ENCODE measurements at regions not wholly inside any gene's neighbourhood (a gene's known extent, or its start where the extent isn't known, plus 50 kb on each side); places are given as distances from the start of the nearest gene placed in this dataset.

GRCh38 chr6:48912503-48912902 lies 550.5 kb downstream of the MMUT start:
- DNase-seq (ENCODE audit: low spot score), result no peak
- POLR2A ChIA-PET (ENCODE audit: low non-redundant PET), result no interaction called here
- no peak for TF ChIP-seq CTCF (conservative IDR thresholded peaks at IDR 0.05; ENCODE audit: low read depth)
- no peak overlapping the region for H3K27ac ChIP-seq
- CTCF ChIA-PET, result no interaction called here

GRCh38 chr6:48904809-48905208 lies 558.2 kb downstream of the MMUT start:
- no peak for TF ChIP-seq CTCF (conservative IDR thresholded peaks at IDR 0.05; ENCODE audit: low read depth)
- ChIA-PET POLR2A (ENCODE audit: low non-redundant PET) (no interaction called here), CTCF (no interaction called here)
- no peak overlapping the region for H3K27ac ChIP-seq
- DNase-seq (ENCODE audit: low spot score), result no peak

DNA sequence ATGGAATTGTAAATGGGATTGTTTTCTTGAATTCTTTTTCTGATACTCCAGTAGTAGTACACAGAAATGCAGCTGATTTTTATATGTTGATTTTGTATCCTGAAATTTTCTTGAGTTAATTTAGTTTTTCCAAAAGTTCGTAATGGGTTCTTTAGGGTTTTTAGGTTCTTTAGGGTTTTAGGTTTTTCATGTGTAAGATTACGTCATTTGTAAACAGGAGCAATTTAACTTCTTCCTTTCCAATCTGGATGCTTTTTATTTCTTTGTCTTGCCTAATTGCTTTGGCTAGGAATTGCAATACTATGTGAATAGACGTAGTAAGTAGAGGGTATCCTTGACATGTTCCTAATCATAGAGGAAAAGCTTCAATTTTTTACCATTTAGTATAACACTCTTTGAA lies 568.6 kb downstream of the MMUT start:
- ChIA-PET POLR2A (ENCODE audit: low non-redundant PET) (no interaction called here), CTCF (no interaction called here)

DNA sequence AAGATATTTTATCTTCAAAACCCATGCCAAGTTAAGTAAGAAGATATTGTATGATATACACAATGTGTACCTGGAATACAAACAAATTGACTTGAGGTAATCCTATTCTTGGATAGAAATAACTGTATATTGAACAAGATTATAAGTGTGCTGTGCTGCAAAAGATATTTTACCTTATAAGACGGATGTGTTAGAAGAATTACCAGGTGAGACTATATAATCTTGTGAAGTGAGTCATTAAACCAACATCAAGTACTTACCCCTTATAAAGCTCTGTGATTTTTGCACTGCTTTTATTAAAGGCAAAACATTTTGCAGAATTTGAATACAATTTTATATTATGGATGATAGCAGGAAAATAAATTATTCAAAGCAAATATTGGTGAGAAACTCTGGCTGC lies 570.0 kb downstream of the MMUT start:
- H3K27ac ChIP-seq, result no peak overlapping the region
- no peak for DNase-seq (ENCODE audit: low spot score)
- POLR2A ChIA-PET (ENCODE audit: low non-redundant PET), result no interaction called here
- TF ChIP-seq CTCF (conservative IDR thresholded peaks at IDR 0.05; ENCODE audit: low read depth), result no peak
- CTCF ChIA-PET, result no interaction called here

More for the DNA sequence above, 568.6 kb downstream of the MMUT start:
- H3K27ac ChIP-seq, result no peak overlapping the region
- no peak for TF ChIP-seq CTCF (conservative IDR thresholded peaks at IDR 0.05; ENCODE audit: low read depth)
- DNase-seq (ENCODE audit: low spot score), result no peak

DNA sequence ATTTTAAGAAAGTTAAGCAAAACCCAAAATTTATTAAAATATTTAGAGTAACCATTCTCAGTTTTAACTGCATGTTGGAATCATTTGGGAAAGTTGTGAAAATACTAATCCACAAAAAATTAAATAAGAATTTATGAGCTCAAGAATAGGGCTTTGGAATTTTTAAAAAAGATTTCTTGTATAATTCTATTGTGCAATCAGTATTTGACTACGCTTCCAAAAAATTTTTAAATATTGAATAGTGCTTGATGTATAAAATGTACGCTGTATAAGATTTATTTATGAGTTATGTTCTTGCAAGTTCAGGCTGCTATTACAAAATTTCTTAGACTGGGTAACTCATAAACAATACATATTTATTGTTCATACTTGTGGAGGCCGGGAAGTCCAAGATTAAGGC lies 571.7 kb downstream of the MMUT start:
- DNase-seq (ENCODE audit: low spot score), result no peak
- ChIA-PET CTCF (no interaction called here), POLR2A (ENCODE audit: low non-redundant PET) (no interaction called here)
- H3K27ac ChIP-seq, result no peak overlapping the region
- no peak for TF ChIP-seq CTCF (conservative IDR thresholded peaks at IDR 0.05; ENCODE audit: low read depth)

- CTCF ChIA-PET, result no interaction called here
- POLR2A ChIA-PET (ENCODE audit: low non-redundant PET), result no interaction called here
- no peak for TF ChIP-seq CTCF (conservative IDR thresholded peaks at IDR 0.05; ENCODE audit: low read depth)
- no peak overlapping the region for H3K27ac ChIP-seq
- DNase-seq (ENCODE audit: low spot score), result peak; percentile 0
Observed at GRCh38 chr6:48889429-48889828, 573.6 kb downstream of the MMUT start.

- H3K27ac ChIP-seq, result no peak overlapping the region
- ChIA-PET CTCF (interaction anchor here (0.7 kb wide), 1 partner anchor 649 kb away, joined by 3 read pairs; no protein-coding TSS in a partner anchor), POLR2A (ENCODE audit: low non-redundant PET) (no interaction called here)
- DNase-seq (ENCODE audit: low spot score), result no peak
- no peak for TF ChIP-seq CTCF (conservative IDR thresholded peaks at IDR 0.05; ENCODE audit: low read depth)
Observed at GRCh38 chr6:48883116-48883515, 579.9 kb downstream of the MMUT start.

Data from RWPE1 (cell line).